ENCODE measurements at regions not wholly inside any gene's neighbourhood (a gene's known extent, or its start where the extent isn't known, plus 50 kb on each side); places are given as distances from the start of the nearest gene placed in this dataset.
"Not testable (repeated sequence)": the region's sequence is repeated elsewhere in the genome, so short reads cannot be mapped to it uniquely, and the experiment has no call there.

GRCh38 chr5:126137891-126138280 is 285.3 kb upstream of the GRAMD2B start:
- H3K4me1 ChIP-seq, result peaks cover 0 to 13% (median 8%) of the 10 kb centered on the region in 4 donors
- no peak for TF ChIP-seq POLR2AphosphoS5 (IDR thresholded peaks at IDR 0.05)
- no peak for TF ChIP-seq POLR2A (IDR thresholded peaks at IDR 0.05; ENCODE audit: low read depth)
- TF ChIP-seq CTCF (IDR thresholded peaks at IDR 0.05), result no peak
- TF ChIP-seq EP300 (IDR thresholded peaks at IDR 0.05), result no peak
- intact Hi-C loops (cut with DNase I), result no loop called here
- H3K4me3 ChIP-seq, result no peak overlapping the region
- H3K9me3 ChIP-seq, result no peaks in the 10 kb centered on the region
- H3K27me3 ChIP-seq, result no peaks in the 10 kb centered on the region
- no peaks in the 10 kb centered on the region for H3K36me3 ChIP-seq
- 38% methylated on average over 2 of the region's 2 CpGs for WGBS
- no peak for DNase-seq (ENCODE audit: extremely low spot score)
- no peak overlapping the region for H3K27ac ChIP-seq (replicated peaks in 1 of 4)

- TF ChIP-seq POLR2AphosphoS5 (IDR thresholded peaks at IDR 0.05), result no peak
- no peak for TF ChIP-seq EP300 (IDR thresholded peaks at IDR 0.05)
- no peak for TF ChIP-seq POLR2A (IDR thresholded peaks at IDR 0.05; ENCODE audit: low read depth)
- no peak for TF ChIP-seq CTCF (IDR thresholded peaks at IDR 0.05)
- no peak overlapping the region for H3K4me3 ChIP-seq
- no peaks in the 10 kb centered on the region for H3K36me3 ChIP-seq
- H3K27ac ChIP-seq (replicated peaks in 1 of 4), result no peak overlapping the region
- H3K4me1 ChIP-seq, result peaks cover 0 to 13% (median 8%) of the 10 kb centered on the region in 4 donors
- no peaks in the 10 kb centered on the region for H3K27me3 ChIP-seq
- H3K9me3 ChIP-seq, result no peaks in the 10 kb centered on the region
- DNase-seq (ENCODE audit: extremely low spot score), result no peak
- intact Hi-C loops (cut with DNase I), result no loop called here
- 43% methylated on average over 3 of the region's 3 CpGs for WGBS
Measured at GRCh38 chr5:126138281-126138931, 284.8 kb upstream of the GRAMD2B start.

GRCh38 chr5:126139086-126139485 is 284.1 kb upstream of the GRAMD2B start:
- H3K27me3 ChIP-seq, result no peaks in the 10 kb centered on the region
- no peaks in the 10 kb centered on the region for H3K36me3 ChIP-seq
- DNase-seq (ENCODE audit: extremely low spot score), result no peak
- H3K27ac ChIP-seq (replicated peaks in 1 of 4), result no peak overlapping the region
- H3K4me3 ChIP-seq, result no peak overlapping the region
- peaks cover 0 to 13% (median 8%) of the 10 kb centered on the region in 4 donors for H3K4me1 ChIP-seq
- TF ChIP-seq CTCF (IDR thresholded peaks at IDR 0.05) (no peak), POLR2AphosphoS5 (IDR thresholded peaks at IDR 0.05) (no peak), POLR2A (IDR thresholded peaks at IDR 0.05; ENCODE audit: low read depth) (no peak), EP300 (IDR thresholded peaks at IDR 0.05) (no peak)
- WGBS, result 58% methylated on average over 2 of the region's 2 CpGs
- intact Hi-C loops (cut with DNase I), result no loop called here
- no peaks in the 10 kb centered on the region for H3K9me3 ChIP-seq

- DNase-seq (ENCODE audit: extremely low spot score), result no peak
- Histone ChIP-seq H3K9me3 (no peaks in the 10 kb centered on the region), H3K27ac (replicated peaks in 1 of 4) (no peak overlapping the region), H3K4me3 (no peak overlapping the region), H3K27me3 (no peaks in the 10 kb centered on the region), H3K4me1 (peaks cover 0 to 13% (median 8%) of the 10 kb centered on the region in 4 donors), H3K36me3 (no peaks in the 10 kb centered on the region)
- no peak for TF ChIP-seq CTCF (IDR thresholded peaks at IDR 0.05)
- no peak for TF ChIP-seq POLR2AphosphoS5 (IDR thresholded peaks at IDR 0.05)
- no peak for TF ChIP-seq POLR2A (IDR thresholded peaks at IDR 0.05; ENCODE audit: low read depth)
- no peak for TF ChIP-seq EP300 (IDR thresholded peaks at IDR 0.05)
- 47% methylated on average over 5 of the region's 5 CpGs for WGBS
- intact Hi-C loops (cut with DNase I), result no loop called here
Measured at GRCh38 chr5:126139773-126140172, 283.4 kb upstream of the GRAMD2B start.

GRCh38 chr5:126143622-126144021 is 279.6 kb upstream of the GRAMD2B start:
- Histone ChIP-seq H3K27me3 (no peaks in the 10 kb centered on the region), H3K36me3 (no peaks in the 10 kb centered on the region), H3K4me1 (peaks cover 0 to 6% (median 2%) of the 10 kb centered on the region in 4 donors), H3K9me3 (no peaks in the 10 kb centered on the region), H3K4me3 (no peak overlapping the region), H3K27ac (replicated peaks in 1 of 4) (no peak overlapping the region)
- TF ChIP-seq EP300 (IDR thresholded peaks at IDR 0.05) (no peak), POLR2A (IDR thresholded peaks at IDR 0.05; ENCODE audit: low read depth) (no peak), POLR2AphosphoS5 (IDR thresholded peaks at IDR 0.05) (no peak), CTCF (IDR thresholded peaks at IDR 0.05) (no peak)
- no peak for DNase-seq (ENCODE audit: extremely low spot score)
- intact Hi-C loops (cut with DNase I), result no loop called here
- 81% methylated on average over 2 of the region's 2 CpGs for WGBS

GRCh38 chr5:126150319-126150718 is 272.9 kb upstream of the GRAMD2B start:
- H3K4me3 ChIP-seq; H3K36me3 ChIP-seq; intact Hi-C loops (cut with DNase I); DNase-seq (ENCODE audit: extremely low spot score); H3K27me3 ChIP-seq; H3K4me1 ChIP-seq; H3K9me3 ChIP-seq; H3K27ac ChIP-seq (replicated peaks in 1 of 4): not testable (repeated sequence)
- WGBS, result 100% methylated on average over 2 of the region's 3 CpGs

GRCh38 chr5:126155298-126155697 is 267.9 kb upstream of the GRAMD2B start:
- intact Hi-C loops (cut with DNase I); H3K27me3 ChIP-seq; H3K36me3 ChIP-seq; H3K4me3 ChIP-seq; H3K4me1 ChIP-seq; DNase-seq (ENCODE audit: extremely low spot score); H3K27ac ChIP-seq (replicated peaks in 1 of 4): not testable (repeated sequence)
- peaks cover 0 to 17% (median 6%) of the 10 kb centered on the region in 4 donors for H3K9me3 ChIP-seq
- WGBS, result 100% methylated on average over 12 of the region's 12 CpGs

Measured in esophagus muscularis mucosa (tissue), 4 donors.